WTC11 (cell line): ENCODE measurements at regions not wholly inside any gene's neighbourhood (a gene's known extent, or its start where the extent isn't known, plus 50 kb on each side); places are given as distances from the start of the nearest gene placed in this dataset.

ENCODE experiments used
- ATAC-seq: fragments of 200-7000 bp; cut with Tn5 transposase; 2 replicates; pipeline ENCODE4 v1.10.0; 2021; ENCODE audit warnings: mild to moderate bottlenecking, moderate library complexity
- CTCF ChIA-PET: fragments of 300-600 bp; sonication (Branson Sonifier 250); formaldehyde crosslinking; loops from one replicate; lab custom pipeline; 2021; ENCODE audit warnings: antibody characterized with exemption; lab: Charles Lee
- POLR2A ChIA-PET: fragments of 350-600 bp; sonication (Branson Sonifier 250); formaldehyde crosslinking; loops from one replicate; lab custom pipeline; 2021; ENCODE audit warnings: antibody characterized with exemption; lab: Charles Lee
- DNase-seq: peaks from one replicate; pipeline ENCODE4 v3.0.0; 2021; ENCODE audit warnings: low spot score
- H3K27ac Mint-ChIP-seq: 2 replicates; pipeline ENCODE4 v1.8.0; 2021; ENCODE audit warnings: mixed read lengths
- H3K27me3 Mint-ChIP-seq: 2 replicates; pipeline ENCODE4 v1.8.0; 2021; ENCODE audit warnings: low read depth, mild to moderate bottlenecking, moderate library complexity, mixed read lengths
- H3K36me3 Mint-ChIP-seq: 2 replicates; pipeline ENCODE4 v1.8.0; 2021; ENCODE audit warnings: mixed read lengths
- H3K4me1 Mint-ChIP-seq: 2 replicates; pipeline ENCODE4 v1.8.0; 2022; ENCODE audit warnings: mixed read lengths
- H3K4me3 Mint-ChIP-seq: 2 replicates; pipeline ENCODE4 v1.8.0; 2021; ENCODE audit warnings: mild to moderate bottlenecking, moderate library complexity, mixed read lengths
- H3K9me3 Mint-ChIP-seq: 2 replicates; pipeline ENCODE4 v1.8.0; 2021; ENCODE audit warnings: mixed read lengths
- AFF4 ChIP-seq: sonication (generic); formaldehyde crosslinking; IDR thresholded peaks from 2 replicates; pipeline ENCODE4 v1.8.1; 2023; ENCODE audit warnings: mild to moderate bottlenecking, missing genetic modification reagents, borderline replicate concordance
- ATF6 ChIP-seq: sonication (generic); formaldehyde crosslinking; IDR thresholded peaks from 2 replicates; pipeline ENCODE4 v1.8.1; 2023; ENCODE audit warnings: mild to moderate bottlenecking, missing genetic modification reagents
- JUN ChIP-seq: sonication (generic); formaldehyde crosslinking; IDR thresholded peaks from 2 replicates; pipeline ENCODE4 v1.8.0; 2023; ENCODE audit warnings: mild to moderate bottlenecking, missing genetic modification reagents
- MLX ChIP-seq: sonication (generic); formaldehyde crosslinking; IDR thresholded peaks from 2 replicates; pipeline ENCODE4 v1.8.1; 2023; ENCODE audit warnings: mild to moderate bottlenecking, missing genetic modification reagents, moderate library complexity
- NFATC4 ChIP-seq: fragments of 250-450 bp; sonication (Bioruptor Pico); IDR thresholded peaks from 2 replicates; pipeline ENCODE4 v1.9.0; 2021; ENCODE audit warnings: mild to moderate bottlenecking
- RELA ChIP-seq: sonication (generic); formaldehyde crosslinking; IDR thresholded peaks from 2 replicates; pipeline ENCODE4 v1.8.1; 2022; ENCODE audit warnings: missing genetic modification reagents, mild to moderate bottlenecking, borderline replicate concordance
- SMAD3 ChIP-seq: sonication (generic); formaldehyde crosslinking; IDR thresholded peaks from 2 replicates; pipeline ENCODE4 v1.8.0; 2022; ENCODE audit warnings: missing genetic modification reagents, mild to moderate bottlenecking, borderline replicate concordance
- SP1 ChIP-seq: sonication (generic); formaldehyde crosslinking; conservative IDR thresholded peaks from 2 replicates; pipeline ENCODE4 v1.8.1; 2022; ENCODE audit warnings: missing genetic modification reagents
- USF2 ChIP-seq: sonication (generic); formaldehyde crosslinking; IDR thresholded peaks from 2 replicates; pipeline ENCODE4 v1.8.1; 2023; ENCODE audit warnings: mild to moderate bottlenecking, missing genetic modification reagents, moderate library complexity
- ZNF121 ChIP-seq: sonication (generic); formaldehyde crosslinking; IDR thresholded peaks from 2 replicates; pipeline ENCODE4 v1.8.0; 2023; ENCODE audit warnings: missing genetic modification reagents
- ZNF232 ChIP-seq: sonication (generic); formaldehyde crosslinking; IDR thresholded peaks from 2 replicates; pipeline ENCODE4 v1.8.0; 2022; ENCODE audit warnings: mild to moderate bottlenecking, missing genetic modification reagents
- ZNF263 ChIP-seq: sonication (generic); formaldehyde crosslinking; IDR thresholded peaks from 2 replicates; pipeline ENCODE4 v1.8.1; 2022; ENCODE audit warnings: low read depth, mild to moderate bottlenecking, moderate library complexity, missing genetic modification reagents
- ZNF281 ChIP-seq: sonication (generic); formaldehyde crosslinking; IDR thresholded peaks from 2 replicates; pipeline ENCODE4 v1.8.0; 2023; ENCODE audit warnings: mild to moderate bottlenecking, missing genetic modification reagents
- ZNF396 ChIP-seq: fragments of 250-450 bp; sonication (Bioruptor Pico); IDR thresholded peaks from 2 replicates; pipeline ENCODE4 v1.8.0; 2021; ENCODE audit warnings: mild to moderate bottlenecking, moderate library complexity, borderline replicate concordance
- ZNF532 ChIP-seq: fragments of 250-450 bp; sonication (Bioruptor Pico); IDR thresholded peaks from 2 replicates; pipeline ENCODE4 v1.9.0; 2021; ENCODE audit warnings: mild to moderate bottlenecking, borderline replicate concordance

- no peak for TF ChIP-seq ZNF281 (CRISPR knock-in tag)
- TF ChIP-seq NFATC4 (CRISPR knock-in tag): no peak
- TF ChIP-seq SMAD3 (CRISPR knock-in tag): no peak
- no peak for TF ChIP-seq SP1 (CRISPR knock-in tag)
- TF ChIP-seq ZNF263 (CRISPR knock-in tag): no peak
- no peak for TF ChIP-seq MLX
- TF ChIP-seq JUN (CRISPR knock-in tag): no peak
- TF ChIP-seq ZNF232 (CRISPR knock-in tag): no peak
- no peak for TF ChIP-seq ATF6 (CRISPR knock-in tag)
These were observed 78.1 kb downstream of the MYCN start (continued) for GRCh38 chr2:16018277-16019059.

- H3K27me3 Mint-ChIP-seq: peaks cover 2% of the 10 kb centered on the region; the same call in 1 of the 2 replicates
- CTCF ChIA-PET: interaction anchor here (1.1 kb wide), 1 partner anchor 266 kb away, joined by 3 read pairs; no protein-coding TSS in a partner anchor
- no peak overlapping the region for H3K27ac Mint-ChIP-seq
- POLR2A ChIA-PET: no interaction called here
- ATAC-seq (no peak), DNase-seq (no peak)
- no peak for TF ChIP-seq ZNF532 (CRISPR knock-in tag)
- TF ChIP-seq ZNF121 (CRISPR knock-in tag): peak; percentile 62; the same call in 1 of the 2 replicates
- H3K4me3 Mint-ChIP-seq: no peak overlapping the region
- H3K36me3 Mint-ChIP-seq: no peaks in the 10 kb centered on the region
- no peaks in the 10 kb centered on the region for H3K9me3 Mint-ChIP-seq
- peaks cover 47% of the 10 kb centered on the region for H3K4me1 Mint-ChIP-seq
These were observed 75.9 kb downstream of the MYCN start for GRCh38 chr2:16016282-16016681.

- no peak for TF ChIP-seq AFF4
- no peak for TF ChIP-seq USF2 (CRISPR knock-in tag)
- no peak for TF ChIP-seq ZNF121 (CRISPR knock-in tag)
- TF ChIP-seq RELA (CRISPR knock-in tag): no peak
- TF ChIP-seq ZNF396: no peak
- POLR2A ChIA-PET: no interaction called here
- H3K4me3 Mint-ChIP-seq: no peak overlapping the region
- H3K27ac Mint-ChIP-seq: peak overlapping the region; percentile 9; the same call in 1 of the 2 replicates
- ATAC-seq (no peak), DNase-seq (no peak)
- CTCF ChIA-PET: interaction anchor here (1.1 kb wide), 1 partner anchor 266 kb away, joined by 3 read pairs; no protein-coding TSS in a partner anchor
- H3K36me3 Mint-ChIP-seq: no peaks in the 10 kb centered on the region
- H3K9me3 Mint-ChIP-seq: no peaks in the 10 kb centered on the region
- peaks cover 47% of the 10 kb centered on the region for H3K4me1 Mint-ChIP-seq
- H3K27me3 Mint-ChIP-seq: peaks cover 2% of the 10 kb centered on the region; the same call in 1 of the 2 replicates
These were observed 75.5 kb downstream of the MYCN start for GRCh38 chr2:16015903-16016265.
